Ishikawa (cell line): ENCODE measurements at regions not wholly inside any gene's neighbourhood (a gene's known extent, or its start where the extent isn't known, plus 50 kb on each side); places are given as distances from the start of the nearest gene placed in this dataset.

Experiments used
- EGR1 ChIP-seq: IDR thresholded peaks from 2 replicates; pipeline ENCODE4 v1.6.1; 2012
- EP300 ChIP-seq: IDR thresholded peaks from 2 replicates; pipeline ENCODE4 v1.6.1; 2012; ENCODE audit warnings: borderline replicate concordance
- NFIC ChIP-seq: IDR thresholded peaks from 2 replicates; pipeline ENCODE4 v1.6.1; 2012
- RAD21 ChIP-seq: IDR thresholded peaks from 2 replicates; pipeline ENCODE4 v1.6.1; 2012; ENCODE audit warnings: low read depth
- YY1 ChIP-seq: IDR thresholded peaks from 2 replicates; pipeline ENCODE4 v1.6.1; 2012; ENCODE audit warnings: low read depth

GRCh38 chr4:181503687-181504390, 739.4 kb upstream of the TENM3 start:
- TF ChIP-seq RAD21 = no peak
- no peak for TF ChIP-seq YY1
- TF ChIP-seq EGR1 = no peak
- no peak for TF ChIP-seq EP300
- no peak for TF ChIP-seq NFIC
